GM20000 (cell line): ENCODE measurements at regions not wholly inside any gene's neighbourhood (a gene's known extent, or its start where the extent isn't known, plus 50 kb on each side); places are given as distances from the start of the nearest gene placed in this dataset.

Experiments
- DNase-seq: peaks from one replicate; pipeline ENCODE4 v3.0.0; 2012; ENCODE audit warnings: low spot score
- CTCF ChIP-seq: IDR thresholded peaks from 2 replicates; pipeline ENCODE4 v1.5.1; 2012; ENCODE audit warnings: mild to moderate bottlenecking, control low read depth; ENCODE audit errors: extremely low read depth, missing control alignments

DNA sequence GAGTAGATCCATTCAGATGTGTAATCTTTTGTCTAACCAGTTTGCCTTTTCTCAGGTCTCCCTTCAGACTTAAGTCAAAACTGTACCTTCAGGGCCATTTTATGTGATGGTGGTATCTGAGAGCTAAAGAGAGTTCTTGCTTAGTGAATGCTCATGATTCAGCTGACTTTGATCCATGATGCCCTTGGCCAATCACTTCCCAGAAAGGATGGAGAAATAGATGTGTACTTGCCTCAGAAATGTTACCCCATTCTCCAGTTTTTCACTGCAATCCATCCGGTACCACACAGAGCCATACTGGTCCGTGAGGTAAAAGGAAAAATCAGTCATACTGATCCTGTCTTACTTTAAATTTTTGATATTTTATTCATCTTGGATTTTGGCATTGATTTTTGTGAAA, 234.8 kb upstream of the PIK3C3 start:
- TF ChIP-seq CTCF, result no peak
- no peak for DNase-seq

- DNase-seq, result no peak
- no peak for TF ChIP-seq CTCF
Measured at GRCh38 chr18:41719808-41720207, 235.2 kb upstream of the PIK3C3 start.

DNA sequence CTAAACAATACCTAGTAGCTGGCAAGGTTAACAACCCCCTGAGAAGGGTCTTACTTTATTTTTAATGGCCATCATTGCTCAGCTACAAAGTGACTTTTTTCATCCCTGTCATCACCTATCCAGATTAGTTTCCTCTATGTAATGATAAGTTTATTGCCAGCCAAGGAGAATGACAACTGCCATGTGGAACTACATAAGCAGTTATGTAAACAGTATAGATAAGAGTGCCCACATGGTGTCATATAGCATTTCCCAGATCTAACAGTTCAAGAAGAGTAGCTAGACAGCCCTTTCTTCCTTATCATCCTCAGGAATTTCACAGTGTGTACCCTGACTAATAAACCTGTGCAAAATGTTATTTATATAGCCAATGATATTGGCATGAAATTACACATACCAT, 240.2 kb upstream of the PIK3C3 start:
- TF ChIP-seq CTCF, result no peak
- DNase-seq, result no peak

DNA sequence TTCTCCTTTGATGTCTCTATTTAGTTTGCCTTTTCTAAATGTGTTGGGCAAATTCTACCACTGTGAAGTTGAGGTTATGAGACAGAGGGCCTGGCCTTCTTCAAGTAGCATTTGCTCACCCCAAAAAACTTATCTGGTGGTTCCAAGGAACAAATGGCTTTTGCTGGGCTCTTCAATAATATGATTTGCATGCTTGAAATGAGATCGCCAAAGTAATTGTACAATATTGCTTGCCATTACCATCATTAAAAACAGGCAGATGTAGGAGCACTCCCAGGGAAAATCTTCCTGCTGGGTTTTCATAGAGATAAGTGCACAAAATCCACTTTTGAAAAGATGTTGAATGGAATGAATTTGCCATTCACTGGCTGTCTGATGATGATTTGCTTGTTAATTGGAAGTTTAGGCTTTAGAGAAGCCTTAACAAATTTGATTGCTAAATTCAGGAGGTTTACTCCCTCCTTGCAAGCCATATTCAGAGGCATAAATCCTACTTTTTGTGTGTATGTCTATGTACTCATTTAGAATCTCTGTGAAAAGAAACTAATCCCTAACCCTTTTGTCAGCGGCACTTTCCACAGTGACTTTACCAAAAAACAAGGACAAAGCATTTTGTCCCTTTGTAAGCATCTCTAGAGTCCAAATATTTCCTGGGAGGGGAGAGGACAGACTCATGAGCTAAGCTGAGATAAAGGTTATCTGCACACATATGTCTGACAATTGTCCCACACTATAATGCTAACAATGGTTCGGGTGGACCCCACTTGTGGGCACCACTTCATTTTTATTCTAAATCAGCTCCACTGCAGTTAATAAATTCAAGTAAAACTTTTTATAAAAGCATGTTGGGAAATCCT, 240.8 kb upstream of the PIK3C3 start:
- TF ChIP-seq CTCF, result no peak
- no peak for DNase-seq

DNA sequence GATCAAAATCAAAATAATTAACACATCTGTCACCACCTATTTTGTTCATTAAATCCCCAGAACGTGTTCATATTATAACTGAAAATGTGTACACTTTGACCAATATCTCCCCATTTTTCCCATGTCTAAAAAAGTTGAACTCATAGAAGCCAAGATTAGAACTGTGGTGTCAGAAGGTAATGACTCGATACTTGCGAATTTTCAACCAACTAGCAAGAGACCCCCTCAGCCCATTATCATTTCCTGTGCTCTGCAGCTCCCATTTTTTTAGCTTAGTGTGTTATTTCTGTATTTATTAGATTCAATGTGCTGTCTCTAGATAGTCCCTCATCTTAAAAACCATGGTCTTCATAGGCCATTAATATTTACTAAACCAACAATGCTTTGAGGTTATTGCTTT, 248.7 kb upstream of the PIK3C3 start:
- DNase-seq, result no peak
- no peak for TF ChIP-seq CTCF

- no peak for DNase-seq
- no peak for TF ChIP-seq CTCF
Measured at GRCh38 chr18:41703744-41704530, 251.1 kb upstream of the PIK3C3 start.

GRCh38 chr18:41700416-41700815, 254.6 kb upstream of the PIK3C3 start:
- DNase-seq, result no peak
- TF ChIP-seq CTCF, result no peak
